NCI-H2081 treated with DMSO at 0.1 percent for 48 hours (cell line): ENCODE measurements at regions not wholly inside any gene's neighbourhood (a gene's known extent, or its start where the extent isn't known, plus 50 kb on each side); places are given as distances from the start of the nearest gene placed in this dataset.
A peak's percentile ranks its signal among the peaks of the same experiment; 100 is the strongest.

Source experiments
- DNase-seq: peaks from one replicate; lab custom pipeline; 2025; lab: John Stamatoyannopoulos, UW

GRCh38 chr15:47949815-47950214, 171.0 kb upstream of the SLC24A5 start:
- DNase-seq: no peak

DNA sequence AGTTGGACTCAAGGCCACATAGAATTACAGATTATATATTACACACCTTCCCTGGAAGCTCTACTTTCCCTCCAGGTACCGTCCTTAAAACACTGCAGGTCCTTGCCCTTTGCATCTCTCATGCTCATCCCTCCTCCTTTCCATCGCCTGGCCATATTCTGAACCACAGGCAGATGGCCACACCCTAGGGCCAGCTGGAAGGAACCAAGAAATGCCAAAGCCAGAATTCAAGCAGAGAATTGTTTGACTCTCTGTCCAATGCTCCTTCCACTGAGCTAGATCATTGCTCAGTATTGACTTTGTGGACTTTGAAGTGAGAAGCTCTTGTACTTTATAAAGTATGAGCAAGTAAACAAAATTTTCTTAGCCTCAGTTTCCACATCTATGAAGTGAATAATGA, 170.3 kb upstream of the SLC24A5 start:
- DNase-seq: no peak

DNA sequence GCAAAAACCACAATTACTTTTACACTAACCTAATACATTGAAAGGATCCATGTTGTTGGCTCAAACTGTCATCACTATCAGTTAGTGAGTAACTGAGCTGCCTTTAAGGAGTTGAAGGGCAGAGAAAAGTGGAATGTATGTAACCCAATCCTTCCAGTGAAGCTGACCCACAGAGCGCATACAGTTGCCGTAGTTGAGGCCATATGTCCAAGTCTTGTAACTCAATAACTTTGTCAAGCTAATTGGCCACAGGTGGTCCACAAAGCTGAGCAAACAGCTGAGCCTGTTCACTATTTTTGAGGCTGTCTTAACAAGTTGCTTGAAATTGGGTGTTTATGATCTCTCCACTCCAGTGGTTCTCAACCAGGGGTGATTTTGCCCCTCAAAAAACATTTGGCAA, 169.0 kb upstream of the SLC24A5 start:
- no peak for DNase-seq

DNA sequence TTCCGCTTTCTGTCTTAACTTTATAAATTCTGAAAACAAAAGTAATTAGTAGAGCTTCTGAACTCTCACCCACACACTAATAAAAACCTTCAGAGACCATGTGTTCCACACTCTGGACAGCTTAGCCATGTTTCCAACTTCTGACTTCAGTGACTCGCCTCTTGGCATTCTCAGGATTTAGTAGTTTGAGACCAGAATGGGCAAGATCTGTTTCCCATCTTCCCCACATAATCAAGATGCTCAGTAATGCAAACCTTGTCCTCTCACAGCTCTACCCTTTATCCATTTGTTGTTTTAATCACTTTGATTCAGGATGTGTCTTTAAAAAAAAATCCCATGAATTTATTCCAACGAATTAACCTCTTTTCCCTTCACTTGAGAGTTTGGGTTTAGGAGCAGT, 166.6 kb upstream of the SLC24A5 start:
- no peak for DNase-seq

GRCh38 chr15:47955021-47955420, 165.8 kb upstream of the SLC24A5 start:
- no peak for DNase-seq

GRCh38 chr15:47959617-47960413, 161.0 kb upstream of the SLC24A5 start:
- DNase-seq: no peak

- DNase-seq: no peak
These were observed 159.2 kb upstream of the SLC24A5 start for GRCh38 chr15:47961401-47962090.

DNA sequence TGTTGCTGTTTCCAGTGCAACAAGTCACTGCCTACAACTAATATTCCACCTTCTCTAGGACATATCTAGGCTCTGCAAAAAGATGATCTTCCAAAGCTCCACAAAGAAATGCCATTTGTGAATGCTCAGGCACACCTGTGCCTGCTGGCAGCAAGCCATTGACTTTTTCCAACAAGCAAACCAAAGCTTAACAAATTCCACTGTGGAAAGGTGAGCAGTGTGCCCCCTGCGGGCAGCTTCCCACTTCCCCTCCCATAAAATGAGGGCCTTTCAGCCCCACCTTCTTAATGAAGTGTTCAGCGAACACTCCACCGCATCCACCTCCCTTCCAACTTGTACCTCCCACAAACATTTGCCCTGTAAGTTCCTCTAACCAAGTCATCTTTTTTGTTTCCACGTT, 157.5 kb upstream of the SLC24A5 start:
- DNase-seq: no peak

DNA sequence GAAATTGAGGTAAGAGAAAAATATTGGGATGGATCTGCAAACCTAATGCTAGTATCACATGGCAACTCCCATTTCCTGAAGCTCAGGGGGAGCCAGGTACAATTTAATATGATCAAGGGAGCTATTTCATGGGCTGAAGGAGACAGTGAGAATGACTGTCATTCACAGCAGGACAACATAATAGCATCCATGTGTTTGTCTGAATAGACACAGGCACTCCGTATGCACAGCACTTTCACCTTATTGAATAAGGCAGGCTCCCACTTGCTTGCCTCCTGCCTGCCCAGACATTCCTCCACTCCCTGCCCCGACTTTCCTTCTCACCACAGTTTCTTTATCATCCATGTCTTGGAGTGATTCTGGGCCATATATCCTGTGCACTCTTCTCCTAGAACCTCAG, 156.6 kb upstream of the SLC24A5 start:
- DNase-seq: no peak

- no peak for DNase-seq
These were observed 155.5 kb upstream of the SLC24A5 start for GRCh38 chr15:47965297-47965696.

DNA sequence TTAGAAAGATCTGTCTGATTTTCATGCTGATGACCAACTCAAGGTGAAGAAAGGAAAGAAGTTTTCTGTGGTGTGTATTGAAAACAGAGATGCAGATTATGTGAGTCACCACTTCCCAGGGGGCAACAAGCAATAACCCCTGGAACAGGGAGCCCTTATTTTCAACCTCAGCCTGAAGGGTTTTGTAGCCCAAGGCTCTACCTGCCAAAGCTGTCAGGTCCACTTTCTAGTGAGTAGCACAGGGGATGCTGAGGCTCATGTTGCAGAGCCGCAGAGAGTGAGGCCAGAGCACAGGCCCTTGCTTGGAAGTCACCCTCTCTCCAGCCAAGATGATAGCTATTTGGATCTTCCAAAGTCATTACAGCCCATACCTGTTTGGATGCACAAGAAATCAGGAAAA, 152.2 kb upstream of the SLC24A5 start:
- no peak for DNase-seq

GRCh38 chr15:47971637-47972036, 149.2 kb upstream of the SLC24A5 start:
- no peak for DNase-seq

DNA sequence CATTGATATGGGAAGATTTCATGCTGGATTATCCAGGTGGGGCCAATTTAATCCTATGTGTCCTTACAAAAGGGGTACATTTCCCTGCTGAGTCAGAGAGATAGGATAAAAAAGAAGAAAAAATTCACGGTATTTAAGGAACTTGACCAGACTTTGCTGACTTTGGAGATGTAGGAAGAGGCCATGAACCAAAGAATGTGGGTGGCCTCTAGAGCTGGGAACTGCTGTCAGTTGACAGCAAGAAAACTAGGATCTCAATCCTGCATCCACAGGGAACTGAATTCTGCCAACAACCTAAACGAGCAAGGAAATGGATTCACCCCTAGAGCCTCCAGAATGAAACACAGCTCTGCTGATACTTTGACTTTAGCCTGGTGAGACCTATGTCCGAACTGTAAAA, 148.1 kb upstream of the SLC24A5 start:
- no peak for DNase-seq

DNA sequence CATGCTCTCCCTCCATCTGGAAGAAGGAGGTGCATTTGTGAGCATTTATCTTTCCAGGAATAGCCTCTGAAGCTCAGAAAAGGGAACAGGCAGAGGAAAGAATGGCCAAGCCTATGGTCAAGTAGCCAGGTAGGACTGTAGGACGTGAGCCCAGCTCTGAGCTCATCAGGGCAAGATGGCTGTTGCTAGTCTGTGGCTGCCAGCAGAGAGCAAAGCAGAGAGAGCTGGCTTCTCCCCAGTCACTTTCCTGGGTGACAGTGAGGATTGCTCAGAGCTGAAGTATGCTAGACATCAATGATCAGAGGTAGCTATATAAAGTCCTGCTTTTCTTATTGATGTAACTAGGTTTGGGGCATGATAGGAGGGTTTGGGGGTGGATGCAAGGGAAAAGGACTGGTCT, 146.1 kb upstream of the SLC24A5 start:
- DNase-seq: no peak

GRCh38 chr15:47975427-47975826, 145.4 kb upstream of the SLC24A5 start:
- no peak for DNase-seq

- no peak for DNase-seq
These were observed 137.3 kb upstream of the SLC24A5 start for GRCh38 chr15:47983533-47983932.

DNA sequence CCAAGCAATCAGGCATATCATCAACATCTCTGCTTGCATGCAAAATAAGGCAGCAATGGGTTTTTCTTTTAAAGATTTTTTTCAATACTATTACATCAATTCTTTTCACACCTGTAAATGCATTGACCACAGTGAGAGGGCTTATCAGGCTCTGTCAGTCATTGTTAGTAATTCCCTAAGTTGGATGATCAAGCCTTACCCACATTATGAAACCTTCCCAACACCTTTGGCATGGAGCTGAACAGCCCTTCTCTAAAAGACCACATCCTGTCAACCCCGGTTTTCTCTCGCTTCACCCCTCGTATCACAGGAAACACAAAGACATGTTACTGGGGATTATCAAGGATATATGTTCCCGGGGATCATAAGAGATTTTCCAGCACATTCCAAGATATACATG, 135.2 kb upstream of the SLC24A5 start:
- no peak for DNase-seq

DNA sequence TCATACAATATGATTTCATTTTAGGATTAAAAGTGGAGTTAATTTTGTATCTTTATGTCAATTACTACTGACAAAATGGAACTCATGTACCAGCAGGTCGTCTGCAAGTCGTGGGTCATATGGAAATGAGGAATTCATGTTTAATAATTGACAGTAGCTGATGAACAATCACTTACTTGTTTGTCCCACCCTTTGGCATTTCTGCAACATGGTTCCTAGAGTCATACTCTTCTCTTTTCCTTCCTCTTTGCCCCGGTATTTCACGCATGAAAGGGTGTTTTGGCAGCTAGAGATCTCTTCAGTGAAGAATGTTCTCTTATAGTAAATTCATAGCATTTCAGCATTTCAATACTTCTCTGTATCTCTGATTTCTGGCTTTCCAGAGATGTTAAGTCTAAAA, 133.3 kb upstream of the SLC24A5 start:
- no peak for DNase-seq

DNA sequence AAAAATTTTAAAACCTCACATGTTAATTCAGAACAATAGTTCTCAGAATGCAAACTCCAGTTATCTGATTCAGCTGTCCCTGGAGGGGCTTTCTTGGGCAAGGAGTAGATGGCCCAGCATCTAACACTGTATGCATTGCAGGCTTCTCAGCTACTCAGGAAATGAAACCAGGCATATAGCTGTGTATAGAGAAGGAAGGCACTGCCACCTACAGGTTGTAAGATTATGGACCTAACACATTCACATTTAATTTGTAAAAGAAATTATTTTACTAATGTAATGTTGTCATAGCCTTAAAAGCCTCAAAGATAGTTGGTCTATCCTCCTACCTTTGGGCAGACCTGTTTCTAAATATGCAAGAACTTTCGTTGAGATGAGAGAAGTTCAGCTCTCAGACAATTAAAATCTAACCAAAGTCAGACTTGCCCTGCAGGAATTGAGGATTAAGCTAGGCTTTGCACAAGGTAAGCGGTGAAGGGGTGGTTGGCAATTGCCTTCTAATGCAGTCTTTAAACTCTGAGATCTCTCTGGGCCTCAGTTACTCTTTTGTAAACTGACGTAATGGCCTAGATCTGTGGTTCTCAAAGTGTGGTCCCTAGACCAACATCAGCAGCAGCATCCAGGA, 132.8 kb upstream of the SLC24A5 start:
- DNase-seq: peak; percentile 31

DNA sequence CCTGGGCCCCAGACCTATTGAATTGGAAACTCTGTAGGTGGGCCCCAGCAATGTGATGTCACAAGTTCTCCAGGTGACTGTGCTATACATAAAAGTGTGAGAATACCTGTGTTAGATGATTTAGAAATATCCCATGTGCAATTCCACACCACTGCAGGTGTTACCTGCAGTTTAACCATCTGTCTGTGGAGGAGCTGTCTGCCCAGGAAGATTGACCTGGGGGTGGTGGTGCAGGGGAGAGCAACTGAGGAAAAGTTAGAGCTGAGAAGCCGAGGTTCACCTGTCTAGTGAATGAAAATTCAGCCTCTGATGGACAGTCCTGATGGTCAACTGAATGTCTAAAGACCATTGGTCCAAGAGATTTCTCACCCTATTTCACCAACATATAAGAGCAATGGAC, 132.2 kb upstream of the SLC24A5 start:
- no peak for DNase-seq

- no peak for DNase-seq
These were observed 130.0 kb upstream of the SLC24A5 start for GRCh38 chr15:47990821-47991220.

DNA sequence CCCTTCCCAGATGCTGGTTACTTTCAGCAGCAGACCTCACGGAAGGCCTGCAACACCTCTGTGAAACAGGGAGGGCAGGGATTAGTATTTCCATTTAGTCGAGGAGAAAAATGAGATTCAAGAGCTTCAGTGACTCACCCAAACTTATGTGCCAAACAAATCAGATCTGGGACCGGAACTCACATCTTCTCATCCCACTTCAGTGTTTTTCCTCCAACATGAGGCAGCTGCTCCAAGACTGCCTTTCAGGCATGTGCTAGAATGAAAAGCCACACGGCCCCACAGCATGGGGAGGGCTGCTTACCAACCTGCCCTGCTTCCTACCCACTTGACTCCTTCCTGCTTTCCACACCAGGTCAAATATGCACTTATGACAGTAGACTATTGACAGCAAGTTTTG, 129.4 kb upstream of the SLC24A5 start:
- DNase-seq: no peak

DNA sequence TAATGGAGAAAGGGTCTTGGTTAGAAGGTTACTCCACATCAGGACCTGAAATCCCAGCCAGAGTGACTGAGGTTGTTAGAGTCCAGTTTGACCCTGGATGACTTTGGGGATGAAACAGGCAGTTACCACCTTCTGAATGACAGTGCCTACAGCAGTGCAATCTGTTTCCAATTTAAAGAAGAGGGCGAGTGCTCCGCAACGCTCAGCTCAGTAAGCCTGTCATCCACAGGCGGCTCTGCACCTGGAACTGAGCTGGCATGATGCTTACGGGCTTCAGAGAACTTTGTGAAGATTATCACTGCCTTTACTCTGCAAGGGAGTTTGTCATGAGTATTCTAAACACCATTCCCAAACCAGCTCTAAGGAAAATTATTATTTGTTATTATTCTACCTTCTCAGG, 127.7 kb upstream of the SLC24A5 start:
- no peak for DNase-seq
